Mucosa of descending colon (tissue), 3 donors: ENCODE measurements at regions not wholly inside any gene's neighbourhood (a gene's known extent, or its start where the extent isn't known, plus 50 kb on each side); places are given as distances from the start of the nearest gene placed in this dataset.
"Not testable (repeated sequence)": the region's sequence is repeated elsewhere in the genome, so short reads cannot be mapped to it uniquely, and the experiment has no call there.

ENCODE experiments used
- ATAC-seq: fragments of 200-7000 bp; cut with Tn5 transposase; one replicate; pipeline ENCODE4 v1.9.1; 2020; ENCODE audit warnings: mild to moderate bottlenecking, moderate library complexity
- DNase-seq, 3 donors: peaks; one replicate each; pipeline ENCODE4 v3.0.0-alpha.2; 2020
- H3K36me3 ChIP-seq: fragments of 200-600 bp; one replicate; pipeline ENCODE4 v1.8.0; 2021; ENCODE audit warnings: low read depth, mild to moderate bottlenecking
- H3K4me1 ChIP-seq: fragments of 200-600 bp; one replicate; pipeline ENCODE4 v1.8.0; 2021; ENCODE audit warnings: low read depth, mild to moderate bottlenecking
- H3K4me3 ChIP-seq: fragments of 200-600 bp; one replicate; pipeline ENCODE4 v1.8.0; 2021; ENCODE audit warnings: mild to moderate bottlenecking
- H3K9me3 ChIP-seq: fragments of 200-600 bp; one replicate; pipeline ENCODE4 v1.8.0; 2021; ENCODE audit warnings: mild to moderate bottlenecking
- intact Hi-C, 2 donors: fragments of 100-400 bp; cut with DNase I in 1 of 2; cut with micrococcal nuclease in 1 of 2; formaldehyde crosslinking; loops; one replicate each; pipeline versions ENCODE4 v1.11.0 to v1.11.1; 2022; cut with DNase I, micrococcal nuclease
- TF ChIP-seq, protein P1 (sequence below): fragments of 200-600 bp; IDR thresholded peaks from one replicate; pipeline ENCODE4 v1.8.0; 2022; ENCODE audit warnings: antibody characterized with exemption, mild to moderate bottlenecking
- donor health status: DM: no; HTN: no; CAD: no; lungs with moderate emphysema.
- donor health status: DM: no; HTN: no; CAD: no.
- donor health status: DM: no; HTN: yes; CAD: no.

DNA sequence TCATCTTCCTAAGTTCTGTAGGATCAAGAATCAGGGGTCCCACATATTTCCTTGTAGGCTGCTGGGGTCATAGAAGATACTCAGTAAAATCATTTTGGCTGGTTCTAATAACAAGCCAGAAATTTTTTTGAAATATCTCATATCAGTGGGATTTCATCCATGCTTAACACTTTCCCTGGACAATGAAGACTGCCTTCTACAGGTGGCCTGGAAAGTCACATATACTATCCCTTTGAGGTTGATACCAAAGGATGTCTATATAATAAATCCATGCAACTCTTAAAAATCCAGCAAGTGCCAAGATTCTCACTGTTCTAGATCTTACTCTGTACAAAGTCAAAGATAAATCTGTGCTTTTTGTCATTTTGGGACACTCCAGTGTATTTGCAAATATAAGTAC lies 225.8 kb upstream of the NEBL start:
- DNase-seq = no peak
- Histone ChIP-seq H3K4me3 (no peak overlapping the region), H3K4me1 (no peaks in the 10 kb centered on the region), H3K36me3 (no peaks in the 10 kb centered on the region), H3K9me3 (no peaks in the 10 kb centered on the region)
- intact Hi-C loops = no loop called here
- TF ChIP-seq, protein P1, sequence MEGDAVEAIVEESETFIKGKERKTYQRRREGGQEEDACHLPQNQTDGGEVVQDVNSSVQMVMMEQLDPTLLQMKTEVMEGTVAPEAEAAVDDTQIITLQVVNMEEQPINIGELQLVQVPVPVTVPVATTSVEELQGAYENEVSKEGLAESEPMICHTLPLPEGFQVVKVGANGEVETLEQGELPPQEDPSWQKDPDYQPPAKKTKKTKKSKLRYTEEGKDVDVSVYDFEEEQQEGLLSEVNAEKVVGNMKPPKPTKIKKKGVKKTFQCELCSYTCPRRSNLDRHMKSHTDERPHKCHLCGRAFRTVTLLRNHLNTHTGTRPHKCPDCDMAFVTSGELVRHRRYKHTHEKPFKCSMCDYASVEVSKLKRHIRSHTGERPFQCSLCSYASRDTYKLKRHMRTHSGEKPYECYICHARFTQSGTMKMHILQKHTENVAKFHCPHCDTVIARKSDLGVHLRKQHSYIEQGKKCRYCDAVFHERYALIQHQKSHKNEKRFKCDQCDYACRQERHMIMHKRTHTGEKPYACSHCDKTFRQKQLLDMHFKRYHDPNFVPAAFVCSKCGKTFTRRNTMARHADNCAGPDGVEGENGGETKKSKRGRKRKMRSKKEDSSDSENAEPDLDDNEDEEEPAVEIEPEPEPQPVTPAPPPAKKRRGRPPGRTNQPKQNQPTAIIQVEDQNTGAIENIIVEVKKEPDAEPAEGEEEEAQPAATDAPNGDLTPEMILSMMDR = no peak
- no peak for ATAC-seq

DNA sequence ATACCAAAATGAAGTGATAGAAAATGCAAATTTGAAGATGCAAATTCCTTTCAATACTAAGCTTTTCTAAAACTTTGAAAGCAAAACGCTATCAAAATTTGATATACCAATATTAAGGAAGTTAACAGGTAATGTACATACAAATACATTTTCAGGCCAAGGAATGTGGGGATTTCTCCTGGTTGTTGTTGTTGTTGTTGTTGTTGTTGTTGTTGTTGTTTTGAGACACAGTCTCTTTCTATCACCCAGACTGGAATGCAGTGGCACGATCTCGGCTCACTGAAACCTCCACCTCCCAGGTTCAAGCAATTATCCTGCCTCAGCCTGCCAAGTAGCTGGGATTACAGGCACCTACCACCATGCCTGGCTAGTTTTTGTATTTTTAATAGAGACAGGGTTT lies 224.7 kb upstream of the NEBL start:
- ATAC-seq, DNase-seq, intact Hi-C loops, H3K9me3 ChIP-seq, H3K4me3 ChIP-seq, H3K36me3 ChIP-seq, H3K4me1 ChIP-seq: not testable (repeated sequence)

- DNase-seq = no peak
- TF ChIP-seq, protein P1 = no peak
- no peak overlapping the region for H3K4me3 ChIP-seq
- intact Hi-C loops = no loop called here
- no peaks in the 10 kb centered on the region for H3K9me3 ChIP-seq
- H3K4me1 ChIP-seq = no peaks in the 10 kb centered on the region
- no peak for ATAC-seq
- no peaks in the 10 kb centered on the region for H3K36me3 ChIP-seq
Observed at GRCh38 chr10:21114683-21115082, 217.6 kb upstream of the NEBL start.

- no peak for ATAC-seq
- TF ChIP-seq, protein P1 = no peak
- intact Hi-C loops = no loop called here
Observed at GRCh38 chr10:21110358-21110757, 213.2 kb upstream of the NEBL start.

GRCh38 chr10:21106931-21107330 lies 209.8 kb upstream of the NEBL start:
- H3K9me3 ChIP-seq, H3K36me3 ChIP-seq, ATAC-seq, H3K4me1 ChIP-seq, DNase-seq, H3K4me3 ChIP-seq, intact Hi-C loops: not testable (repeated sequence)

More at GRCh38 chr10:21110358-21110757, 213.2 kb upstream of the NEBL start:
- no peaks in the 10 kb centered on the region for H3K36me3 ChIP-seq
- no peak for DNase-seq
- H3K4me3 ChIP-seq = no peak overlapping the region
- H3K9me3 ChIP-seq = no peaks in the 10 kb centered on the region
- no peaks in the 10 kb centered on the region for H3K4me1 ChIP-seq

DNA sequence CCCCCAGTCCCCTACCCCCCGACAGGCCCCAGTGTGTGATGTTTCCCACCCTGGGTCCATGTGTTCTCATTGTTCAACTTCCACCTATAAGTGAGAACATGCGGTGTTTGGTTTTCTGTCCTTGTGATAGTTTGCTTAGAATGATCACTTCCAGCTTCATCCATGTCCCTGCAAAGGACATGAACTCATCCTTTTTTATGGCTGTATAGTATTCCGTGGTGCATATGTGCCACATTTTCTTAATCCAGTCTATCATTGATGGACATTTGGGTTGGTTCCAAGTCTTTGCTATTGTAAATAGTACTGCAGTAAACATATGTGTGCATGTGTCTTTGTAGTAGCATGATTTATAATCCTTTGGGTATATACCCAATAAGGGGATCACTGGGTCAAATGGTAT lies 208.2 kb upstream of the NEBL start:
- ATAC-seq, intact Hi-C loops, H3K4me1 ChIP-seq: not testable (repeated sequence)

DNA sequence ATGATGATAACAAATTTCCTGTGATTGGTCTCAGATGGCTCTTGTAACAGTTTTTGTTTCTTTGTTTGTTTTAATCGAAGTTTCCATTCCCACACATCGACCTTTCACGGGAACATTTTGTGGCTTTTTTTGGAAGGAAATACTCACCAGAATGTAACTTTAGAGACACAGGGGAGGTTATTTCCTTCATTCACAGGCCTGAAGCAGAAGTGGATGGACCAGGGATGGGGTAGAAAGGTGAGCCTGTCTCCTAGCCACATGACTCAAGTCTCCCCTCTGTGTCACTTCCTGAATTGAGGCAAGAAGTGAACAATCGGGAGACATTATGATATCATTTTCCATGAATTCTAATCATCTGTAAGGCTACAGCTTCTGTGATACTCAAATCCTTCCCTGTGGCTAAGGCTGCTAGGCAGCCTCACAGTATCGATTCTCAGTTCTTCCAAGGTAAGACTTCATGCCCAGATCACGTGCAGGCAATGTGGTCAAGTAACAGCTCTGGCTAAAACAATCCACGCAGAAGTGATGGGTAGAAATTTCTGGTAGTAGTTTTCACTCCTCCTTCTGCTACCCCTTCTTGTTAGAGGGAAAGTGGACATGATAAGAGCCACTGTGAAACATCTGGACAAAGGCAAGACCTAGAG lies 203.9 kb upstream of the NEBL start:
- no peak for ATAC-seq
- DNase-seq = no peak
- TF ChIP-seq, protein P1 = no peak
- intact Hi-C loops = no loop called here
- Histone ChIP-seq H3K4me3 (no peak overlapping the region), H3K9me3 (no peaks in the 10 kb centered on the region), H3K36me3 (no peaks in the 10 kb centered on the region), H3K4me1 (no peaks in the 10 kb centered on the region)

More for the DNA sequence above, 208.2 kb upstream of the NEBL start:
- not testable (repeated sequence) for H3K36me3 ChIP-seq, H3K9me3 ChIP-seq, DNase-seq, H3K4me3 ChIP-seq
